Liver (tissue), 3 donors: ENCODE measurements at regions not wholly inside any gene's neighbourhood (a gene's known extent, or its start where the extent isn't known, plus 50 kb on each side); places are given as distances from the start of the nearest gene placed in this dataset.

ENCODE experiments used
- ATF3 ChIP-seq: IDR thresholded peaks from 2 replicates; pipeline ENCODE4 v1.6.1; 2016; ENCODE audit warnings: antibody characterized with exemption
- CTCF ChIP-seq: fragments of 150-350 bp; IDR thresholded peaks from 2 replicates; pipeline ENCODE4 v1.5.1; 2017; ENCODE audit warnings: improper control_type of control experiment, low read depth, low read length; ENCODE audit not compliant: missing input control
- EGR1 ChIP-seq, 2 donors: IDR thresholded peaks; 2 replicates each; pipeline ENCODE4 v1.6.1; 2016 to 2018; ENCODE audit warnings: antibody characterized with exemption in 2 of 2, low read depth in 2 of 2
- FOXA1 ChIP-seq: IDR thresholded peaks from 2 replicates; pipeline ENCODE4 v1.6.1; 2016; ENCODE audit warnings: antibody characterized with exemption
- GABPA ChIP-seq, 2 donors: IDR thresholded peaks in 1 of 2; conservative IDR thresholded peaks in 1 of 2; 2 replicates each; pipeline ENCODE4 v1.6.1; 2016; ENCODE audit warnings: antibody characterized with exemption in 2 of 2, mild to moderate bottlenecking in 1 of 2, moderate library complexity in 1 of 2
- MAX ChIP-seq: IDR thresholded peaks from 2 replicates; pipeline ENCODE4 v1.6.1; 2016; ENCODE audit warnings: antibody characterized with exemption
- REST ChIP-seq: IDR thresholded peaks from 2 replicates; pipeline ENCODE4 v1.6.1; 2016; ENCODE audit warnings: antibody characterized with exemption, mild to moderate bottlenecking
- ZBTB33 ChIP-seq: IDR thresholded peaks from 2 replicates; pipeline ENCODE4 v1.6.1; 2016; ENCODE audit warnings: antibody characterized with exemption
- donor health status: healthy.
- donor health status: healthy.

GRCh38 chr3:82179291-82179690 lies 417.8 kb upstream of the GBE1 start:
- TF ChIP-seq CTCF (no peak), EGR1 (IDR thresholded peaks at IDR 0.05; ENCODE audit: low read depth in 2 of 2) (no peak), MAX (no peak), GABPA (IDR thresholded peaks at IDR 0.05 in 1 of 2, conservative IDR thresholded peaks at IDR 0.05 in 1 of 2) (no peak), ATF3 (no peak), REST (no peak), ZBTB33 (no peak), FOXA1 (no peak)
